GM19351 (cell line): ENCODE measurements at regions not wholly inside any gene's neighbourhood (a gene's known extent, or its start where the extent isn't known, plus 50 kb on each side); places are given as distances from the start of the nearest gene placed in this dataset.

ENCODE experiments used
- ATAC-seq: cut with Tn5 transposase; IDR thresholded peaks from one replicate; pipeline ENCODE4 v1.9.1; 2021; ENCODE audit warnings: mild to moderate bottlenecking, moderate library complexity; ENCODE audit not compliant: unreplicated experiment

DNA sequence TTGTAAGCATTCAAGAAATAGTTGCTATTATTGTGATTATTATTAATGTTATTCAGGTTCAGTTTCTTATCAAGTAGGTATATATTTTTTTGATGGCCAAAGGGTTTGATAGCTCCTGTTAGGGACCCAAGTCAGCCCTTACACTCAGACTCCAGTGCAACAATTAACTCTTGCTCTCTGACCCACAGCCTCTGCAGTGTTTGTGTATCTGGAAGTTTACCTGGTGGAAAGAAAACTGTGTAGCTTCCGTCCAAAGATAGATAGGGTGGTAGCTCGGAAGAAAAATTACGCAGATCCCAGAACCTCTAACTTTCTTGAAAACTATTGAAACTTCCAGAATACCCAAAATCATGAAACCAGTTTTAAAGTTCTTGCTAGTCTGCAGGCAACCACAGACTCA lies 58.6 kb upstream of the IGFBP2 start:
- ATAC-seq = no peak

DNA sequence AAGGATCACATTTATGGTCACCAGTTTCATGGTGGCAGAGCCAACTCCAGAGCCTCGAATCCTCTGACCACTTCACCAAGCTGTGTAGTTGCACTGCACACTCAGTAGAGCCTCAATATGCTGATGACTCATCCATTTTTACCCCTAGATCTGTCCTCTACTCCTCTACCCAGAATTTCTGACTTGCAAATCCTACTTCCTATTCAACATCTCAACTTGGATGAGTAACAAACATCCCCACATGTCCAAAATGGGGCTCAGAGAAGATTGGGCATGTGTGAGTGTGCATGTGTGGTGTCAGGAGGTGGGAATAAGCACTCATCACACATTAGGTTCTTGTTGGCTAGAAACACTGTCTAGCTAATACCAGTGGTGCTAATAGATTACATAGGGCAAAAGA lies 57.8 kb upstream of the IGFBP2 start:
- ATAC-seq = no peak

DNA sequence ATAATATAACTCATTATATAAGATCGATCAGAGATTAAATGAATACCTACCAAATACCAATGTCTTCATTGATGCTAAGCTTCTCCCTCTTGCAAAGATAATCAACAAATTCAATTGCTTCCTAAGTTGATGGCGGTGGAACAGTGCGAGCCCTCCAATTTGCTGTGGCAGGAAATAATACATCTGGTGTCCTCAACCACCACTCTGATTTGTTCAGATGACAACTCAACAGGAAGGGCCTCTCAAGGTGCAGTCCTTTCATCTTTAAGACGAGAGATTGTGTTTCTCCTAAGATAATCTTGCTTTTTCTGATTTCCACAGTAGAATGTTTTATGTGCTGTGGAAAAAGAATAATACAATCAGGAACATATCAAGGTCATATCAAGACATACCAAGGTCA lies 56.6 kb upstream of the IGFBP2 start:
- ATAC-seq = no peak

DNA sequence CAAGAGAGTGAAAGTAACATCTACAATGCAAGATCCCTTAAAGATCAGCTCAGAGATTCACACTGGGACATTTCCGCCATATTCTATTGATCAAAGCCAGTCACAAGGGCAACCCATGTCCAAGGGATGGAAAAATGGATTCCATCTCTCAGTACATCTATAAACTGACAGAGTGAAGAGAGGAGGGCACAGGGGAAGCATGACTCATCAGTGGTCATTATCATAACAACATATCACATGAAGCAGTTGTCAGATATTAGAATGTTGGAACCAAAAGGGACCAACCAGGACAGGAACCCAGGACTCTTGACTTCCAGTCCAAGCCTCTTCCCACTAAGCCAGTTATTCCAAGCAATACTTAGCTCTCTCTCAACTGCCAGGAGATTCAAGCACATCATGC lies 54.9 kb upstream of the IGFBP2 start:
- ATAC-seq = no peak

DNA sequence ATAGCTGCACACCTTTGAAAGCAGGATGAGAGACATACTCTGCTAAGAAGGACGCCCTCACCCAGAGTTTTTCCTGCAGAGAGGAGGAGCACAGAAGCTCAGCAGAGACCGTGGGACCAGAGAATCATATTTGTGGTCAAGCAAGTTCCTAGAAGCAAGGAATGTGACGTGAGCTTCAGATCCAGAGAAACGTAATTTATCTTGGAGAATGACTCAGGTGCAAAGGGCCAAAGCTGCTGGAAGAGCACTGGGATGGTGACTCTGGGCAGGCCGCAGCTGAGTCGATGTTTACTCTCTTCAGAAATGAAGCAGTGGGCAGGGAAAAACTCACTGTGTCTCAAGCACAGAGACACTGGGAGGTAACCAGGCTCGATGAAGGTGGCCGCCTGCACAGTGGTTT lies 50.1 kb upstream of the IGFBP2 start:
- no peak for ATAC-seq
